NCI-H2196 (cell line): ENCODE measurements at regions not wholly inside any gene's neighbourhood (a gene's known extent, or its start where the extent isn't known, plus 50 kb on each side); places are given as distances from the start of the nearest gene placed in this dataset.
A peak's percentile ranks its signal among the peaks of the same experiment; 100 is the strongest.

Source experiments
- DNase-seq: peaks from one replicate; lab custom pipeline; 2025; ENCODE audit not compliant: unreplicated experiment; lab: John Stamatoyannopoulos, UW

DNA sequence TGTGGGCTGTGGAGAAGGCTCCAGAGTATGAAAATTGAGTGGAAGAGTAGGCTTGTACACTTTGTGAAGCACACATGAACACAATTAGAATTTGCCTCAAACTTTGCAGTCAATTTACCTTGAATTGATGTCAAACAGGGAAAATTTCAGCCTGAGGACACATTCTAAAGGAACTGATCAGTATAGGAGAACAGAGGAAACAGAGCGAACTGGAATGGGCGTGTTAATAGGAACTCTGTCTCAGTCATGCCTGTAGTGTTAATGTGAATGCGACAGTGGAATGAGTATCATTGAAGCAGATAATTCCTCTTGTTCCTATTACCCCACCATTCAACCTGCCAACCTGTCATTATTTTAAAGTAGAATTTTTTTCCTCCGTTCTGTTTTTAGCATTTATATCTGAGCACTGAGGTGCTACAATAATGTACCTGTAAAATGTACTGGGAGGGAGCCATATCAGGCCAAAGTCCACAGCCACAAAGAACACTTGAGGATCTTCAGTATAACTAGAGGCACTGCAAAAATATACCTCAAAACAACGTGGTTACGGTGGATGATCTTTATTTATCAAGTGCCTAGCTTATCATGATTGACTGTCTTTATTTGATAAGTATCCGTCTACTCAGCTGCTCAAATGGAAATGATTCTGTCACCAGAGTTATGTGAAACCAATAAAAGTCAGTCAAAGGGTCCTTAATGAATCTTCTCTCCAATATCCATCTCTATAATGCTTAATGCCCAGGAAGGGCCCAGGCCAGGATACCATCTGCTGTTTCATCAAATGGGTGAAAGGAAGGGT lies 125.3 kb upstream of the STMND1 start:
- DNase-seq: no peak

DNA sequence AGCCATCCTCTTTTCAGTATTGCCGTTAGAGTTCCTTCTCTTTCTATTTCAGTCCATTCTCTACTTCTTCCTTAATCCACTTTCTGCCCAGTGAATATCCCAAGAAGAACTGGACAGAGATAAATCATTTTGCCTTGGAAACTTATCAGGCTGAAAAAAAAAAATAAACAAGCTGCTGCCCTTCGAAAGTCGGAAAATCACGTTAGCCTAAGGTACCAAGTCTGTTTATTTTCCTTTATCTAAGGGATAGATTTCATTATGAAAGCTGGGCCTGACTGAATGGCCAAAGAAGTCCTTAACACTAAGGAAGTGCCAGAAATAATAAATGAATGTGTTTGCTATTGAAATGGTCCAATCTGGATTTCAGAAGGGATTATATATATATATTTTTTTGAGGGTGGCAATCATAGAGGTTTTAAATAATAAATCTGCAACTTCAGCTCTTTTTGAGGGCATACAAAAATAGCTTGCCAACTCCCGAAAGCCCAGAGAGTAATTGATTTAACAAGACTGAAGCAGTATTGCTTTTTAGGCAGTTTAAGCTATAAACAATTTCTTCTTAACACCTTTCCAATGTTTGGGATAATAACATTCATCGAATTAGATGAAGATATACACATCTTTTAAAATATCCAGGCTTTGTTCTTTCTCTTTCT lies 127.0 kb upstream of the STMND1 start:
- no peak for DNase-seq

DNA sequence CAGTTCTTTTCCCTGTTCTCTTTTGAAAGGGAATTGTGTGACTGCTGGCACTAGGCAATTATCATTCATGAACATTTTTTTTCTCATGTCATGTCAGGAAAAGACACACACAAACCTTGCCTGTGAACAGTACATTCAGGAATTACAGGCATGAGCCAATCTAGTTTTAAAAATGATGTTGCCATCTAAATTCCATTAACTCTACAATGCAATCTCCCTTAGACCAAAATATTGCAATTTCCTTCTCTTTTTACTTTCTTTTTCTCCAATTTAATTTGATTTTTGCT lies 127.5 kb upstream of the STMND1 start:
- DNase-seq: no peak

DNA sequence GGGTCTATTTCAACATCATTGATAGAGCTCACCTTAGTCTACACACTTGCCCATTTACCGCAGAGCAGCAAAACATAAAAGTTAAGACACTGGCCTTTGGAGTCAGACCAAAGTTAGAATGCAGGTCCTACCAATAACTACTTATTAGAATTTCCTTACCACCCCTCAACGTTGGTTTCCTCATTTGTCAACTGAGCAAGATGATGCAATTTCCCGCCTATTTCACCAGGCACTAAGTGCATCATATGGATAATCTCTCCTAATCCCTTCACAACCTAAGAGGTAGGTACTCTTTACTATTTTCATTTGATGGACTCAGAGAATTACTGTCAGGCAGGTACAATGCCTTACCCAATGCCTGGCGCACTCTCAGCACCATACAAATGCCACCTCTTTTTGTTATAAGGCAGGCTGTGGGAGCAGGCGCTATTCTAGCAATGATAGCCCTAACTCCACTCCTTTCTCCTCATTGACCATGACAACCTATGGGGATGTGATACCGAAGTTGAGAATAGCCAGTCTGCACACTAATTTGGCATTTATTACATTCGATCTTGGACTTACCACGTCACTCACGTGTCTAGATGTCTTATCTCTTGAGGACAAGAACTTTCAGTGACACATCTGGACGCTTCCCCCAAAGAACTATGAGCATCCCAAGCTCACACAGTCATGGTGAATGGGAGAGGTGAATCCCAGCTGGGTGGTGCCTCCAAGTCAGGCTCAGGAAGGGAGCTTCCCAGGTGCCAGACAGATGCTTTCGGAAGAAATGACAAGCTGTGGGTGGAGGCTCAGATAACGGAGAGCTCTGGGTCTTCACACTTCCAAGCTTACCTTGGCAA lies 128.1 kb upstream of the STMND1 start:
- no peak for DNase-seq

DNA sequence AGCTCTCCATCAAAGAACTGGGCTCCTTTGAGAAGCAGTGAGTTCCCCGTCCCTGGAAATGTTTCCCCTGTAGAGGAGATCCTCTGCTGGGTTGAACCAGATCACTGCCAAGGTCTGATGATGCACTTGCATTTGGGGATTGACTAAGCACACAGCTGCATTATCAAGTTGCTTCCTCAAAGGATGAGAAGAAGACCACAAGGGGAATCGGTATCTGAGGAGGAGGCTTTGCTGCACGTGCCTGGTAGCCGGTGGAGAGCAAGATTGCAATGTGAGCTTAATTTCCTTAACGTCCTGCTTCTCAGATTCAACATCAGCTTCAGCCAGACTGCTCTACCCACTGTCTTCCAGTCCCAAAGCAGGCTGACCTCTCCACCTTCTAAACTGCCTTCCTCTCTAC lies 128.8 kb upstream of the STMND1 start:
- no peak for DNase-seq

DNA sequence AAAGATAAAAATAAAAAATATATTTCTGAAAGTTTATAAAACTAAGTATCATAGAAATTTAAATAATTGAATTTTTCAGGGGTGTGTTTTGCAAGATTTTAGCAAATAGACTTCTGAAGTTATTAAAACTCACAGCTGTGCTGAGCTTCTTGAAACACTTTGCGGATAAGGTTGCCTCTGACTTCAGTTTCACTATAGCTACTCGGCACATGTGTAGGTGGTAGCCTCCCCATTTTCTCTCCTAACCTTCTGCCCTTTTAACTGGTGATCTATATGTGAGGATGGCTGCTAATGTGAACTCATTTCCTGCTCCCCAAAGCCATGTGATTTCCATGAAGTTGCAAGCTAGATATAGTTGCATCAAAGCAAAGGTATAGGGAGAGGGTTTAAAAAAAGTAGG lies 129.3 kb upstream of the STMND1 start:
- DNase-seq: no peak

DNA sequence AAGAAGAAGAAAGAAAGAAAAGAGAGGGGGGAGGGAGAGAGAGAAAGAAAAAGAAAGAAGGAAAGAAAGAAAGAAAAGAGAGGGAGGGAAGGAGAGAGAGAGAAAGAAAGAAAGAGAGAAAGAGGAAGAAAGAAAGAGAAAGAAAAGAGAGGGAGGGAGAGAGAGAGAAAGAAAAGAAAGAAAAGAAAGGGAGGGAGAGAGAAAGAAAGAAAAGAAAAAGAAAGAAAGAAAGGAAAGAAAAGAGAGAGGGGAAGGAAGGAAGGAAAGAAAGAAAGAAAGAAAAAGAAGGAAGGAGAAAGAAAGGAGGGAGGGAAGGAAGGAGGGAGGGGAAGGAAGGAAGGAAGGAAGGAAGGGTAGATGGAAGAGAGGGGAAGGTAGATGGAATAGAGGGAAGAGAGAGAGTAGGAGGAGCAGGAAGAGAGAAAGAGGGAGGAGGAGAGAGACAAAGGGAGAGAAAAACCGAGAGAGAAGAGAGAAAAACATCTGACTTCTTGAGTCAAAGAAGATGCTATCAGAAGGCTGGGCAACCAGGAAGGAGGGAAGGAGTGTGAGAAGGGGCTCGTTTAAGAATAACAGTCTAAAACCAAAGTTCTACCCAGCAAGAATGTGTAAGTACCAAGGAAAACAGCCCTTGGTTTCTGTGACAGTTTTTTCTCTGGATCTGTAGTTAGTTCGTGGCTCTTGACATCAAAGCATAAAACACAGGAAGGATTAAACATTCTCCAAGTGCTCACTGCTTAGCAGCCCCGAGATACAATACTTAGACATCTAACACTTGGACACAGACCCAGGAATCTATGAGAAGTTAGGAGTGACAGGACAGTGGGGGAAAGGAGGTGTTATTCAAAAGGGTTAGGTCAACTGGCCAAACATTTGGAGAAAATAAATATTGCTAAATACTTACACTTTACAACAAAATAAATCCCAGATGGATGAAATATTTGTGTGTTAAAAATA lies 131.9 kb upstream of the STMND1 start:
- no peak for DNase-seq

DNA sequence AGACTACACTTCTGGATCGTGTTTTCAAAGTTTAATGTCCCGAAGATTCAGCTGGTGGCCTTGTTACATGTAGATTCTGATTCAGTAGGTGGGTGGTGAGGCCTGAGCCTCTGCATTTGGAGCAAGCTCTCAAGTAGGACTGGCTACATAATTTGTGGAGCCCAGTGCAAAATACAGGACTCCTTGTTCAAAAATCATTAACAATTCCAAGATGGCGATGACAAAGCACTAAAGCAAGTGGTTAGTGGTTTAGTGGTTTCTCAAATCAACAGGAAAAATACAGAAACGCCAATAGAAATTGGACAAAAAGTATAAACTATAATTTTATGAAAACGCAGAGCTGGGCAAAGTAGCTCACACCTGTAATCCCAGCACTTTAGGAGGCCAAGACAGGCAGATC lies 133.7 kb upstream of the STMND1 start:
- DNase-seq: no peak

DNA sequence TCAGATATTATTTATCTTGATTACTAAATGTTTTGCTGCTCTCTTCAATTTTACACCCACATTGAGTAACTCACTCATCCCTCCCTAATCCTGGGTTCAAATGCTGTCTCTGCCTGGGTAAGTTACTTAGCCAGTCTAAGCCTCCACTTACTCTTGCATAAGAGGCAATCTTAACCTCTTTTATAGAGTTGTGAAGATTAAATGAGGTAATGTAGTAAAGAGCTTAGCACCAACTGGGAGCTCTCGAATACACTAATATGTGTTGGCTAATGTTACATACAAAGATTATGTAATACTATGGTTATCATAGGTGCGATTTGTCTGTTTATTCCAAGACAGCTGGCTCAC lies 134.4 kb upstream of the STMND1 start:
- no peak for DNase-seq

DNA sequence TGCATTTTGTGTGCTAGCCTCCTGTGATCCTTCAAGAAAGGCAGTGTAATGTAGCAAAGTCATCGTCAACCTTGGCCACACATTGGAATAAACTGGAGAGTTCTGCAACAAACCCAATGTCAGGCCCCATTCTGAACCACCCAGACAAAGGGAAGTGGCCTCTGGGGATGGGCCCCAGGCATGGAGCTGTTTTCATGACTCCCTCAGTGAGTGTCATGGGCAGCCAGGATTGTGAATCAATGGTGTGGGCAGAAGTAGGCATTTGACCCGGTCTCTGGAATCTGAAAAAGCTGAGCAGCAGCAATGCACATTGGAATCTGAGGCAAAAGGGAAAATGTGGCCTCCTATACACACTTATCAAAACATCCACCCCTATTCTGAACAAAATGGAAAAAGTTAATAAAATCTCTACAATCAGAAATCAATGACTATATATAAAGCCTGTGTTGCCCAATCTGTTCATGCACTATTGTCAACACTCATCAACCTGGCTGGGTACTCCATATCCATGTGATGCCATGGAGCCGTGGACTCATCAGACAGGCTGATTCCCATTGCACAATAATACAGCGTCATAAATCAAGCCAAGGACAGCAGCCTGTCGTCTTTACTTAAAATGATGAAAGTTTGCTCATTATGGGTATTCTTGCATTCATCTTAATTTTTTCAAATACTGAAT lies 134.9 kb upstream of the STMND1 start:
- DNase-seq: no peak

DNA sequence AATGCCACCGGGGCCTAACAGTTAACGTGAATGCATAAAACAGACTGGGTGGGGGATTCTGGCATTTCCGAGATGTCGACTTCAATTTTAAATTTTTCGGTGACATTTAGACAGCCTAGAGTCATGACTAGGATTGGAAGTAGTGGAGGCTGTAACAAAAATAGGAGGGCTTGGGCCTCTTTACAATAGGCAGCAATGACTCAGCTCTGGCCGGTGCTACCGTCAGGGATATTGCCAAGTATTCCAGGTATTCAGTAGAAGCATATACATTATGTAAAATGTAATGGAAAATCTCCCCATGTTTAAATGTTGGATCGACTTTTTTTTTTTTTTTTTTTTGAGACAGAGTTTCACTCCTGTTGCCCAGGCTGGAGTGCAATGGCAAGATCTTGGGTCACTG lies 136.2 kb upstream of the STMND1 start:
- no peak for DNase-seq

DNA sequence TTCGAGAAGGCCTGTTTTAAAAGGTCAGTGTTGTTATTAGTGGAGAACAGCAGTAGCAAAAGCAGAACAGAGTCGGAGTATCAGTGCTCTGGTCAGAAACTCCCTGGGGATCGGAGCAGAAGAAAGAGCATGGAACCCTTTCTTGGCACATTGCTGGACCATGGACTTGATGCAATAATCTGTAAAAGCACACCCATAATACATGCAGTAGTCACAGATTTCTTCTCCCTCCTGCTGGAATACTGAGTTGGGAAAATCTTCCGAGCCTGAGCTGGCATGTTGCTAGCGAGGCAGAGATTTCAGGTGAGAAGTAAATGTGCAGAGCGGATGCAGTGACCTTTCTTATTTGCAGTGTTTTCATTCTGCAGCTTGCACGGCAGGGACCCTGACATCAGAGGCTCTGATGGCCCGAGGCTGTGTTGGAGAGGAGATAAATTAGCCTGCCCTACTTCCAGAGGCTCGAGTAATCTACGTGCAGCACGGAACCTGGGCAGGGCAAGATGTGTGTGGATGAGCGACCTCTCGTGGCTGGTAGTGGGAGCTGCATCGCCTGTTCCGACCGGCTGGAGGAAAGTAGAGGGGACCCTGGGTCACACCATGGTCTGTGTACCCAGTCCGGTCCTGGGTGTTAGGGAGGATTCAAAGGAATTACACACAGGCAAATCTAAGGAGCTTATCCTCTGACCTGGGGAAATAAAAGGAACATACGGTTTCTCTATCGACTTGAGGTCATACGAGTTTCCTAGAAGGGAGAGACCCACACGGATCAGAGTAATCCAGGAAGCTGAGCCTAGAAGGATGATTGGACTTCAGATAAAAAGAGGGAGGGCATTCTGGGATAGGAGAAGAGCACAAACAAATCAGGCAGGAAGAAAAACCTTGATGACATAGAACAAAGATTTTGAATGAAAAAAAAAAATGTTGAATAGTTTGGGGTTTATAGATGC lies 137.0 kb upstream of the STMND1 start:
- DNase-seq: peak; percentile 16

DNA sequence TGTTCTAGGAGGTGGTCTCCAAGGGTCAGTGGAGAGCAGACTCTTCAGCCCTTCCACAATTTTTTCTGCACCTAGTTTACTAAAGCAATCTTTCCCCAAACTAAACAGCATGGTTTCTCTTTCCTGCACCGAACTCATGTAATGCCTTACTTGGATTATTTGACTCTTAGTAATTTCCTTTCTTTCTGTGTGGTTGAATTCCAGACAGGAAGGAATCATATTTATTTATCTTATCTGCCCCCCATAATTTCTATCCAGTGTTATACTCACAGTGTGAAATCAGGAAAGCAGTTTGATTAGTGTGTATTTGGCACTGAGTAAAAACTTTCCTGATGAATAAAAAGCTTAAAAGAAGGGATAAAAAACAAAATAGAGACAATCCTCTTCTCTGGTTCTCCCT lies 140.3 kb upstream of the STMND1 start:
- no peak for DNase-seq

DNA sequence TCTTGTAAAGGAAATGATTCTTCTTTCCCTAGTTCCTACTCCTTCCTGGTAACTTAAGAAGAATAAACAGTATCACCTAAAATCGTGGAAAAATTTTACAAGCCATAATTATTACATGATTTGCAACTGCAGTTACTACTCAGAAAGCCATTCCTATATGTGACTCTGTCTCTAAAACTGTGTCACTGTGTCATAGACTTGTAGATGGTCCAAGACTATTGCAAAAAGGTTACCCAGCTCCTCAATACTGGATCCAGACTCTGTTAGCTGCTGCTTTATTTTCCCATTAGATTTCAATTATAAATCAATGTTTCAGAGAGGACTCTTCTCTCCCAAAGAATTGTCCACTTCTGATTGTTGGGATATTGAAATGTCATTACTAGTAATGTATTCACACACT lies 142.1 kb upstream of the STMND1 start:
- no peak for DNase-seq

DNA sequence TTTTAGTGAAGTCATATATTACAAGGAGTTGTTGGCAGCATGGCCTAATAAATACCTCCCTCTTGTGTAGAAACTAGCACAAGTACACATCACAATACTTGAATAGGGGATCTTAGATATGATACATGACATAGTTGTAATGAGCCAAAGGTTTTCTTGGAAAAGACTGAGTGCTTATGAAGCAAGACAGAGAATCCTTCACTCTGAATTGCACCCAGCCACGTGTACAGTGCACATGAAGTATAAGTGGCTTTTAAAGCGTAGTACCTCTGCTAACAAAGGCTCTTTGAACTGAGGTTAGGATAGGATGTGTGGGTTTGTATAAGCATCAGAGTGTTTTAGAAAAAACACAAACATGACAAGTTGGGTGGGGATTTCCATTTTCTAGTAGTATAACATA lies 145.5 kb upstream of the STMND1 start:
- DNase-seq: no peak

DNA sequence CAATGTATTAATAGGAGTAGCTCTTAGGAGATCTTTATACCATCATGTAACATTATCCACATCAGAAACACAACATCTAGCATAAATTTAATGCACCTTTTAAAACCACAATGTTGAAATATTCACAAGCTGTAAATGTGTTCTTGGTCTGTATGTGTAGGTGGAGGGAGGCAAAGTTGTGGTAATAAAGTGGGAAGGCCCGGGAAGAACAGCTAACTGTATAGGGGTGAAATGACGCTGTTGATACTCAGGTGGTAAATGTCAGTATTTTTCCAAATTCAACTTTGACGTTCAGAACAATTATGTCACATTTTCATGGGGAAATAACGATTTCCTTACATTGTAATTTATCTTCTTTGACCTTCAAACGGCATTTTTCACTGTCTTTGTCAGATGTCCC lies 146.0 kb upstream of the STMND1 start:
- DNase-seq: no peak

DNA sequence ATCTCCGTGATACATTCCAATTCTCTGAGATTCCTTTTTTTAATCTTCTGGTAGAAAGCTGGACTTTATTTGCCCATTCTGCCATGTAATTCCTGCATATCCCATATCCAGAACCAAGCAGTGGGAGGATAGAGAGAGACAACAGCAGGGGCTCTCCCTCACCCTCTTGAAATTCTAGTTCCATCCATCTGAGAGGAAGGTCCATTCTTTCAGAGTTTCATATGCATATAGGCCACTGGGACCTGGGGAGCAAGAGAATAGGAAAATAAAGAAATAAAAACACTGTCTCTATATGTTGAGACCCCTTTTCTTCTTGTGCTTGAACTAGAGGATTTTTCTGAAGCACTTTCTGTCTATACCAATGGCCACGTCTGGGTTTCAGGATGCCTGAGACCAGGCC lies 147.9 kb upstream of the STMND1 start:
- no peak for DNase-seq

DNA sequence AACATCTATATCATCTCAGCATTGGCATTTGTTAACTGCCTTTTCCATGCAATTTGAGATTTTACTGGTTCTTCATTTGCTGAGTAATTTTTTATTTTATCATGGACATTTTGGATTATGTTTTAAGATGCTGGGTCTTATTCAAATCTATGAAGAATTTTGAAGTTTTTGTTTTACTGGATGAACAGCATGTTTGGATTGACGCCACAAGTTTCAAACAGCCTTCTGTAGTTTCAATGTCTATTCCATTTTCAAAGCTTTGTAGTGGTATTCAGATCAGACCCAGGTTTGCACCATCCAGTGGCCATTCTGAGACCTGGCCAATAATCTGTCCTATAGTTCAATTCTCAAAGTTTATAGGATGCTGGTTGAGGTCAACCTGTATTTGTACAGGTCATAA lies 148.4 kb upstream of the STMND1 start:
- DNase-seq: no peak

DNA sequence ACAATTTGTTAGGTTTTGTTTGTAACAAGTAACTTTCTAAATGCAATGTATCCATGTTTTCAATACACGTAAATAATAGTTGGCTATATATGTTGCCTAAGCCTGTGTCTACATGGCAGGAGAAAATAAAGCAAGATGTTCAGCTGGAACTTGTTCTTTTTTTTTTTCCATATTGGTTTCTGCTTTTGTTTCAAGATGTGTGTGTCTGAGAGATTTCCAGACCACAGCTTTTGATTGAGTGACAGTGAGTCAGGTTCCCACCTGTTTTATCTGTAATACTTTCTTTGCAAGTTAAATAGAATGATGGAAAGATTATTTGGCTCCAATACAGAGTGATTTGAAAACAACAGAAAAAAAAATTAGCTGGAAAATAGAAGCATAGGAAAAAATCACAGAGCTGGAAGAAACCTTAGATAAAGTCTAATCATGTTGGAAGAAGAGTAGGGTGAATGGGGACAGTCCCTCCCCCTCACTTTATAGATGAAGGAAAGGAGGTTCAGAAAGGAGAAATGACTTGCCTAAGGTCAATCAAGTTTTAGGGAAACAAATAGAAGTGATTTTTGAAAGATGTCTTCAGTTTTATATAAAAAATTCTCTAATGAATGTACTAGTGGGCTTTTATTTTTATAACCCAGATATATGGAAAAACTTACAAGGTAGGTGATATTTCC lies 150.9 kb upstream of the STMND1 start:
- DNase-seq: no peak
